LNCaP clone FGC (cell line): ENCODE measurements at regions not wholly inside any gene's neighbourhood (a gene's known extent, or its start where the extent isn't known, plus 50 kb on each side); places are given as distances from the start of the nearest gene placed in this dataset.

ENCODE experiments used
- DNase-seq: peaks from one replicate; pipeline ENCODE4 v3.0.0-alpha.2; 2011; ENCODE audit warnings: low read depth
- H3K4me3 ChIP-seq: 2 replicates; pipeline ENCODE4 v1.5.1; 2011; ENCODE audit warnings: mild to moderate bottlenecking, low read depth, low read length, control low read depth
- CTCF ChIP-seq: IDR thresholded peaks from 2 replicates; pipeline ENCODE4 v1.5.1; 2012; ENCODE audit warnings: mild to moderate bottlenecking; ENCODE audit not compliant: control insufficient read depth, insufficient read depth; ENCODE audit errors: extremely low read depth

DNA sequence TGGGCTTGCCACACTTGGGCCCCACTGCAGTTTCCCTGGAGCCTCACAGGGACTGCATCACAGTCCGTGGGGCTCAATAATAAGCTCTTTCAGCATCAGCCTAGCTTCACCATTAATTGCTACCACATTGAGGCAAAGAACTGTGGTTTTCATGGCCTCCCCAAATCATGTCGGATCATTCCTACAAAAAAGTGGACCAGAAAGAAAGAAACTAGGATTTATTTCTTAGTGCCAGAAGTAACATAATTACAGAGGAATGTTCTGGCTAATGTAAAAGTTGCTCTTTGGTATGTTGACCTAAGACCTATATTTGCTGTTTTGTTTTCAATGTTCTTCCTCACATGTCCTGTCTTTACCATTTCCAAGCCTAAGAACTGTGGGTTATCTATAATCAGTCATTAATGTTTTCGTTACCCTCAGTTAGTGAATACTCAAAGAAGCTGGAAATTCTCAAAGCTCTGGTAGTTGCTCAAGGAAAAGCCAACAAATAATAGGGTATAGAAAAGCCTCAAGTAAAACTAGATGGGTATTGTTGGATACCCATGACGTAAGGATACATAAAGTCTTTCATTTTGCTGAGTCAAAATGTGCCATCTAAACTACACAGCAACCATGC lies 173.9 kb downstream of the LTN1 start:
- no peak for DNase-seq
- no peak overlapping the region for H3K4me3 ChIP-seq
- TF ChIP-seq CTCF: no peak

DNA sequence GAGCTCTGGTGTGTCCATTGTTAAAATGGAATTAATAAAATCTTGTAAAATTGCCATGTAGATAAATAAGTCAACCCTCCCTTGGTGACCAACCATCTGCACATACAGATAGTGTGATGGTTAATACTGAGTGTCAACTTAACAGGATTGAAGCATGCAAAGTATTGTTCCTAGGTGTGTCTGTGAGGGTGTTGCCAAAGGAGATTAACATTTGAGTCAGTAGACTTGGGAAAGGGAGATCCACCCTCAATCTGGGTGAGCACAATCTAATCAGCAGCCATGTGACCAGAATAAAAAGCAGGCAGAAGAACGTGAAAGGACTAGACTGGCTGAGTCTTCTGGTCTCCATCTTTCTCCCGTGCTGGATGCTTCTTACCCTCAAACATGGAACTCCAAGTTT lies 174.8 kb downstream of the LTN1 start:
- TF ChIP-seq CTCF: no peak
- H3K4me3 ChIP-seq: no peak overlapping the region
- DNase-seq: no peak

- H3K4me3 ChIP-seq: no peak overlapping the region
- TF ChIP-seq CTCF: no peak
- DNase-seq: no peak
Measured at GRCh38 chr21:28811860-28812259, 180.8 kb downstream of the LTN1 start.

- no peak for TF ChIP-seq CTCF
- DNase-seq: no peak
- no peak overlapping the region for H3K4me3 ChIP-seq
Measured at GRCh38 chr21:28810826-28811524, 181.7 kb downstream of the LTN1 start.

GRCh38 chr21:28805885-28806284 lies 186.8 kb downstream of the LTN1 start:
- no peak for DNase-seq
- no peak for TF ChIP-seq CTCF
- H3K4me3 ChIP-seq: no peak overlapping the region

GRCh38 chr21:28804089-28804670 lies 188.5 kb downstream of the LTN1 start:
- TF ChIP-seq CTCF: no peak
- DNase-seq: no peak

More at GRCh38 chr21:28804089-28804670, 188.5 kb downstream of the LTN1 start:
- no peak overlapping the region for H3K4me3 ChIP-seq
